HEK293 (cell line): ENCODE measurements at regions not wholly inside any gene's neighbourhood (a gene's known extent, or its start where the extent isn't known, plus 50 kb on each side); places are given as distances from the start of the nearest gene placed in this dataset.

Source experiments
- CTCF ChIA-PET: fragments of 350-600 bp; formaldehyde crosslinking; extraction: SDS; loops from one replicate; lab custom pipeline; 2021; ENCODE audit warnings: antibody characterized with exemption; lab: Yijun Ruan, JAX
- POLR2A ChIA-PET: fragments of 300-600 bp; formaldehyde crosslinking; extraction: SDS; loops from one replicate; lab custom pipeline; 2020; ENCODE audit warnings: antibody characterized with exemption, inconsistent platforms; lab: Yijun Ruan, JAX
- H3K27ac ChIP-seq: fragments of 200-500 bp; sonication (Bioruptor generic); 2 replicates; pipeline ENCODE4 v1.5.1; 2014; ENCODE audit warnings: low read depth, low read length, control low read depth, inconsistent platforms; ENCODE audit errors: extremely low read depth
- H3K36me3 ChIP-seq, 2 experiments: fragments of 200-500 bp in 1 of 2; sonication (Bioruptor generic) in 1 of 2; 1 replicate in 1 of 2; 2 replicates in 1 of 2; pipeline ENCODE4 v1.5.1; 2014 to 2017; ENCODE audit warnings: inconsistent platforms in 2 of 2, low read length in 2 of 2; ENCODE audit not compliant: control insufficient read depth in 2 of 2, insufficient read depth in 1 of 2
- H3K4me1 ChIP-seq: fragments of 200-500 bp; sonication (Bioruptor generic); 2 replicates; pipeline ENCODE4 v1.5.1; 2014; ENCODE audit warnings: mild to moderate bottlenecking, low read length, inconsistent platforms; ENCODE audit not compliant: control insufficient read depth, insufficient read depth
- H3K4me3 ChIP-seq: 2 replicates; pipeline ENCODE4 v1.5.1; 2011; ENCODE audit warnings: low read depth, mild to moderate bottlenecking, control low read depth, low read length, moderate library complexity
- H3K9me3 ChIP-seq: fragments of 200-500 bp; sonication (Bioruptor generic); 2 replicates; pipeline ENCODE4 v1.5.1; 2014; ENCODE audit warnings: low read depth, low read length, inconsistent platforms; ENCODE audit not compliant: control insufficient read depth, insufficient read depth
- FEZF1 ChIP-seq: fragments of 450-650 bp; formaldehyde crosslinking; IDR thresholded peaks from 2 replicates; pipeline ENCODE4 v1.5.1; 2016; ENCODE audit warnings: missing biosample characterization, missing genetic modification characterization
- KLF10 ChIP-seq: fragments of 450-650 bp; IDR thresholded peaks from 2 replicates; pipeline ENCODE4 v1.5.1; 2018; ENCODE audit warnings: missing biosample characterization, mild to moderate bottlenecking, missing genetic modification characterization
- SP2 ChIP-seq: fragments of 450-650 bp; formaldehyde crosslinking; IDR thresholded peaks from 2 replicates; pipeline ENCODE4 v1.5.1; 2016; ENCODE audit warnings: missing biosample characterization, missing genetic modification characterization
- TCF7L2 ChIP-seq: IDR thresholded peaks from 2 replicates; pipeline ENCODE4 v1.6.1; 2011; ENCODE audit warnings: low read depth, mild to moderate bottlenecking, inconsistent platforms, low read length, moderate library complexity, borderline replicate concordance
- YY2 ChIP-seq: fragments of 450-650 bp; formaldehyde crosslinking; IDR thresholded peaks from 2 replicates; pipeline ENCODE4 v1.5.1; 2016; ENCODE audit warnings: missing biosample characterization, missing genetic modification characterization
- ZBTB21 ChIP-seq: fragments of 450-650 bp; formaldehyde crosslinking; IDR thresholded peaks from 2 replicates; pipeline ENCODE4 v1.5.1; 2017; ENCODE audit warnings: missing biosample characterization, missing genetic modification characterization
- ZBTB26 ChIP-seq: fragments of 450-650 bp; formaldehyde crosslinking; optimal IDR thresholded peaks from 2 replicates; pipeline ENCODE3; 2016; ENCODE audit warnings: missing biosample characterization, mild to moderate bottlenecking, missing genetic modification characterization
- ZBTB48 ChIP-seq: fragments of 450-650 bp; formaldehyde crosslinking; IDR thresholded peaks from 2 replicates; pipeline ENCODE4 v1.5.1; 2016; ENCODE audit warnings: missing biosample characterization, missing genetic modification characterization
- ZNF132 ChIP-seq: fragments of 450-650 bp; formaldehyde crosslinking; IDR thresholded peaks from 2 replicates; pipeline ENCODE4 v1.5.1; 2017; ENCODE audit warnings: missing biosample characterization, missing genetic modification characterization, borderline replicate concordance
- ZNF24 ChIP-seq: fragments of 450-650 bp; formaldehyde crosslinking; IDR thresholded peaks from 2 replicates; pipeline ENCODE4 v1.5.1; 2016; ENCODE audit warnings: missing biosample characterization, missing genetic modification characterization
- ZNF302 ChIP-seq: fragments of 450-650 bp; formaldehyde crosslinking; IDR thresholded peaks from 2 replicates; pipeline ENCODE4 v1.5.1; 2016; ENCODE audit warnings: missing biosample characterization, missing genetic modification characterization, low read depth
- ZNF311 ChIP-seq: fragments of 450-650 bp; formaldehyde crosslinking; IDR thresholded peaks from 2 replicates; pipeline ENCODE4 v1.5.1; 2017; ENCODE audit warnings: missing biosample characterization, missing genetic modification characterization, borderline replicate concordance
- ZNF423 ChIP-seq: fragments of 450-650 bp; formaldehyde crosslinking; IDR thresholded peaks from 2 replicates; pipeline ENCODE4 v1.5.1; 2016; ENCODE audit warnings: missing biosample characterization, missing genetic modification characterization
- ZNF544 ChIP-seq: fragments of 450-650 bp; formaldehyde crosslinking; IDR thresholded peaks from 2 replicates; pipeline ENCODE4 v1.5.0; 2017; ENCODE audit warnings: missing biosample characterization, missing genetic modification characterization
- ZNF548 ChIP-seq: fragments of 450-650 bp; formaldehyde crosslinking; IDR thresholded peaks from 2 replicates; pipeline ENCODE4 v1.5.1; 2016; ENCODE audit warnings: missing biosample characterization, missing genetic modification characterization
- ZNF555 ChIP-seq: fragments of 450-650 bp; formaldehyde crosslinking; conservative IDR thresholded peaks from 2 replicates; pipeline ENCODE4 v1.5.1; 2017; ENCODE audit warnings: missing biosample characterization, mild to moderate bottlenecking, missing genetic modification characterization, inconsistent platforms
- ZNF558 ChIP-seq: fragments of 450-650 bp; formaldehyde crosslinking; IDR thresholded peaks from 2 replicates; pipeline ENCODE4 v1.5.1; 2016; ENCODE audit warnings: missing biosample characterization, missing genetic modification characterization
- ZNF571 ChIP-seq: fragments of 450-650 bp; formaldehyde crosslinking; IDR thresholded peaks from 2 replicates; pipeline ENCODE4 v1.5.0; 2017; ENCODE audit warnings: missing biosample characterization, missing genetic modification characterization
- ZNF701 ChIP-seq: fragments of 450-650 bp; formaldehyde crosslinking; IDR thresholded peaks from 2 replicates; pipeline ENCODE4 v1.5.1; 2016; ENCODE audit warnings: missing biosample characterization, missing genetic modification characterization
- ZNF76 ChIP-seq: fragments of 450-650 bp; formaldehyde crosslinking; IDR thresholded peaks from 2 replicates; pipeline ENCODE4; 2016; ENCODE audit warnings: low read depth, missing biosample characterization, missing genetic modification characterization, borderline replicate concordance
- ZNF792 ChIP-seq: fragments of 450-650 bp; formaldehyde crosslinking; IDR thresholded peaks from 2 replicates; pipeline ENCODE4 v1.5.1; 2016; ENCODE audit warnings: missing biosample characterization, missing genetic modification characterization
- ZSCAN18 ChIP-seq: fragments of 450-650 bp; formaldehyde crosslinking; IDR thresholded peaks from 2 replicates; pipeline ENCODE4 v1.5.1; 2016; ENCODE audit warnings: missing biosample characterization, missing genetic modification characterization
- ZSCAN30 ChIP-seq: fragments of 450-650 bp; IDR thresholded peaks from 2 replicates; pipeline ENCODE4 v1.5.1; 2018; ENCODE audit warnings: missing biosample characterization, mild to moderate bottlenecking, missing genetic modification characterization, moderate library complexity
- TF ChIP-seq, protein P1 (sequence below): fragments of 450-650 bp; formaldehyde crosslinking; IDR thresholded peaks from 2 replicates; pipeline ENCODE4 v1.5.1; 2016; ENCODE audit warnings: missing biosample characterization, missing genetic modification characterization
- TF ChIP-seq, protein P2 (sequence below): fragments of 450-650 bp; formaldehyde crosslinking; IDR thresholded peaks from 2 replicates; pipeline ENCODE4 v1.5.1; 2016; ENCODE audit warnings: missing biosample characterization, missing genetic modification characterization

- no peak for TF ChIP-seq ZNF571 (tag by site-specific recombination)
- no peak for TF ChIP-seq ZSCAN30
- TF ChIP-seq ZSCAN18 (tag by site-specific recombination), result no peak
- no peak for TF ChIP-seq TCF7L2
- no peak for TF ChIP-seq ZNF558 (tag by site-specific recombination)
These were observed 359.9 kb upstream of the DCC start (continued) for GRCh38 chr18:51980101-51980500.

DNA sequence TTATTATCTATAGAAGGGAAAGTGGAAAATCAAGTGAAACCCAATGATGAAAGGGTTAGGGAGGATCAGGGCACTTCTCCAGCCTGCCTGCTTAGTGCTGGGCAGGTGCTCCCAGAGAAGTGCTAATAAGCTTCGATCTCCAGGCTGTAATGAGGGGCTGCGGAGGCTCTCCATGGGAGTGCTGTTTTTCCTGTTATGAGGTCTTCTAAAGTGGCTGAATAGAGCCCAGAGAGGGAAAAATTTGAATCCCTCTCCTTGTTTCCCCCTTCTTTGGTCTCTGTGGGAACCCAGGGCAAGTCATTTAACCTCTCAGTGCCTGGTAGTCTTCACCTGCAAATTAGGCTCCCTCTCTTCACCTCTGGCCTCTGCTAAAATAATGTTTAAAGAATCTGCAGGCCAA, 351.7 kb upstream of the DCC start:
- Histone ChIP-seq H3K9me3 (no peaks in the 10 kb centered on the region), H3K4me1 (no peaks in the 10 kb centered on the region)
- CTCF ChIA-PET, result no interaction called here
- TF ChIP-seq ZNF76 (tag by site-specific recombination) (no peak), SP2 (no peak), YY2 (tag by site-specific recombination) (no peak), KLF10 (no peak), ZNF792 (tag by site-specific recombination) (no peak), ZNF558 (tag by site-specific recombination) (no peak), ZNF701 (tag by site-specific recombination) (no peak)
- TF ChIP-seq, all 188 proteins: peak for 0
- POLR2A ChIA-PET, result no interaction called here
- no peak overlapping the region for H3K27ac ChIP-seq
- H3K36me3 ChIP-seq, result no peaks in the 10 kb centered on the region
- no peak overlapping the region for H3K4me3 ChIP-seq

GRCh38 chr18:51997129-51997528, 342.9 kb upstream of the DCC start:
- ChIA-PET POLR2A (no interaction called here), CTCF (interaction anchor here (0.6 kb wide), 1 partner anchor 10 kb away, joined by 3 read pairs; no protein-coding TSS in a partner anchor)
- Histone ChIP-seq H3K4me1 (no peaks in the 10 kb centered on the region), H3K36me3 (no peaks in the 10 kb centered on the region), H3K27ac (no peak overlapping the region), H3K9me3 (no peaks in the 10 kb centered on the region), H3K4me3 (no peak overlapping the region)
- TF ChIP-seq ZBTB26 (tag by site-specific recombination) (no peak), ZNF76 (tag by site-specific recombination) (no peak), ZNF24 (no peak), ZBTB48 (tag by site-specific recombination) (no peak), ZNF302 (tag by site-specific recombination) (no peak), ZNF311 (tag by site-specific recombination) (no peak), ZNF792 (tag by site-specific recombination) (no peak), ZNF548 (tag by site-specific recombination) (no peak), ZNF555 (tag by site-specific recombination) (no peak), FEZF1 (tag by site-specific recombination) (no peak), ZNF423 (tag by site-specific recombination) (no peak), ZBTB21 (tag by site-specific recombination) (no peak), ZNF132 (tag by site-specific recombination) (no peak), ZNF544 (tag by site-specific recombination) (no peak)
- TF ChIP-seq, protein P1, sequence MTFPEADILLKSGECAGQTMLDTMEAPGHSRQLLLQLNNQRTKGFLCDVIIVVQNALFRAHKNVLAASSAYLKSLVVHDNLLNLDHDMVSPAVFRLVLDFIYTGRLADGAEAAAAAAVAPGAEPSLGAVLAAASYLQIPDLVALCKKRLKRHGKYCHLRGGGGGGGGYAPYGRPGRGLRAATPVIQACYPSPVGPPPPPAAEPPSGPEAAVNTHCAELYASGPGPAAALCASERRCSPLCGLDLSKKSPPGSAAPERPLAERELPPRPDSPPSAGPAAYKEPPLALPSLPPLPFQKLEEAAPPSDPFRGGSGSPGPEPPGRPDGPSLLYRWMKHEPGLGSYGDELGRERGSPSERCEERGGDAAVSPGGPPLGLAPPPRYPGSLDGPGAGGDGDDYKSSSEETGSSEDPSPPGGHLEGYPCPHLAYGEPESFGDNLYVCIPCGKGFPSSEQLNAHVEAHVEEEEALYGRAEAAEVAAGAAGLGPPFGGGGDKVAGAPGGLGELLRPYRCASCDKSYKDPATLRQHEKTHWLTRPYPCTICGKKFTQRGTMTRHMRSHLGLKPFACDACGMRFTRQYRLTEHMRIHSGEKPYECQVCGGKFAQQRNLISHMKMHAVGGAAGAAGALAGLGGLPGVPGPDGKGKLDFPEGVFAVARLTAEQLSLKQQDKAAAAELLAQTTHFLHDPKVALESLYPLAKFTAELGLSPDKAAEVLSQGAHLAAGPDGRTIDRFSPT (tag by site-specific recombination), result no peak
- TF ChIP-seq, protein P2, sequence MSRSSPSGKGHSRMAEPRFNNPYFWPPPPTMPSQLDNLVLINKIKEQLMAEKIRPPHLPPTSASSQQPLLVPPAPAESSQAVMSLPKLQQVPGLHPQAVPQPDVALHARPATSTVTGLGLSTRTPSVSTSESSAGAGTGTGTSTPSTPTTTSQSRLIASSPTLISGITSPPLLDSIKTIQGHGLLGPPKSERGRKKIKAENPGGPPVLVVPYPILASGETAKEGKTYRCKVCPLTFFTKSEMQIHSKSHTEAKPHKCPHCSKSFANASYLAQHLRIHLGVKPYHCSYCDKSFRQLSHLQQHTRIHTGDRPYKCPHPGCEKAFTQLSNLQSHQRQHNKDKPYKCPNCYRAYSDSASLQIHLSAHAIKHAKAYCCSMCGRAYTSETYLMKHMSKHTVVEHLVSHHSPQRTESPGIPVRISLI, result no peak
- TF ChIP-seq, all 188 proteins: peak for 0
